Uterus (tissue), 3 donors: ENCODE measurements at regions not wholly inside any gene's neighbourhood (a gene's known extent, or its start where the extent isn't known, plus 50 kb on each side); places are given as distances from the start of the nearest gene placed in this dataset.

ENCODE experiments used
- DNase-seq, 2 donors: peaks; one replicate each; pipeline ENCODE4 v3.0.0-alpha.2; 2019 to 2020
- H3K27ac ChIP-seq, 2 donors: fragments of 200-600 bp; sonication (generic); 1 replicate in 1 of 2; 2 replicates in 1 of 2; pipeline ENCODE4 v1.5.1; 2016 to 2018
- H3K27me3 ChIP-seq, 2 donors: fragments of 200-600 bp; sonication (generic); one replicate each; pipeline ENCODE4 v1.5.1; 2018 to 2019; ENCODE audit warnings: control low read depth in 1 of 2
- H3K36me3 ChIP-seq, 2 donors: fragments of 200-600 bp; sonication (generic); one replicate each; pipeline ENCODE4 v1.5.1; 2019; ENCODE audit warnings: control low read depth in 1 of 2
- H3K4me1 ChIP-seq, 2 donors: fragments of 200-600 bp; sonication (generic); one replicate each; pipeline ENCODE4 v1.5.1; 2018 to 2019; ENCODE audit warnings: control low read depth in 1 of 2
- H3K4me3 ChIP-seq, 2 donors: fragments of 200-600 bp; sonication (generic); 1 replicate in 1 of 2; 2 replicates in 1 of 2; pipeline ENCODE4 v1.5.1; 2018 to 2019; ENCODE audit warnings: mild to moderate bottlenecking in 1 of 2
- H3K9me3 ChIP-seq, 2 donors: fragments of 200-600 bp; sonication (generic); one replicate each; pipeline ENCODE4 v1.5.1; 2019; ENCODE audit warnings: control low read depth in 1 of 2
- POLR2A ChIP-seq, 2 donors: fragments of 450-650 bp; IDR thresholded peaks; one replicate each; pipeline ENCODE4 v1.6.1; 2016; ENCODE audit warnings: antibody characterized with exemption in 2 of 2, mild to moderate bottlenecking in 1 of 2, moderate library complexity in 1 of 2
- intact Hi-C: fragments of 100-400 bp; cut with DNase I; formaldehyde crosslinking; loops from one replicate; pipeline ENCODE4 v1.15.1; 2023; ENCODE audit warnings: low total_unique reads
- TF ChIP-seq, protein P1 (sequence below), 4 experiments: fragments of 200-600 bp in 2 of 4; fragments of 450-650 bp in 2 of 4; sonication (generic) in 2 of 4; IDR thresholded peaks; one replicate each; pipeline ENCODE4 v1.5.1; 2016 to 2019; ENCODE audit warnings: antibody characterized with exemption in 4 of 4, mild to moderate bottlenecking in 2 of 4, moderate library complexity in 1 of 4
- donor health status: DM: yes; HTN: yes; CAD: no.

- intact Hi-C loops = no loop called here
- no peak overlapping the region for H3K4me3 ChIP-seq
- no peaks in the 10 kb centered on the region for H3K36me3 ChIP-seq
- TF ChIP-seq POLR2A (IDR thresholded peaks at IDR 0.05) = no peak
- TF ChIP-seq, protein P1, sequence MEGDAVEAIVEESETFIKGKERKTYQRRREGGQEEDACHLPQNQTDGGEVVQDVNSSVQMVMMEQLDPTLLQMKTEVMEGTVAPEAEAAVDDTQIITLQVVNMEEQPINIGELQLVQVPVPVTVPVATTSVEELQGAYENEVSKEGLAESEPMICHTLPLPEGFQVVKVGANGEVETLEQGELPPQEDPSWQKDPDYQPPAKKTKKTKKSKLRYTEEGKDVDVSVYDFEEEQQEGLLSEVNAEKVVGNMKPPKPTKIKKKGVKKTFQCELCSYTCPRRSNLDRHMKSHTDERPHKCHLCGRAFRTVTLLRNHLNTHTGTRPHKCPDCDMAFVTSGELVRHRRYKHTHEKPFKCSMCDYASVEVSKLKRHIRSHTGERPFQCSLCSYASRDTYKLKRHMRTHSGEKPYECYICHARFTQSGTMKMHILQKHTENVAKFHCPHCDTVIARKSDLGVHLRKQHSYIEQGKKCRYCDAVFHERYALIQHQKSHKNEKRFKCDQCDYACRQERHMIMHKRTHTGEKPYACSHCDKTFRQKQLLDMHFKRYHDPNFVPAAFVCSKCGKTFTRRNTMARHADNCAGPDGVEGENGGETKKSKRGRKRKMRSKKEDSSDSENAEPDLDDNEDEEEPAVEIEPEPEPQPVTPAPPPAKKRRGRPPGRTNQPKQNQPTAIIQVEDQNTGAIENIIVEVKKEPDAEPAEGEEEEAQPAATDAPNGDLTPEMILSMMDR (IDR thresholded peaks at IDR 0.05) = no peak
- DNase-seq = no peak
- H3K27ac ChIP-seq = no peak overlapping the region
- no peaks in the 10 kb centered on the region for H3K9me3 ChIP-seq
- H3K4me1 ChIP-seq = no peaks in the 10 kb centered on the region
- no peaks in the 10 kb centered on the region for H3K27me3 ChIP-seq
Measured at GRCh38 chr11:92457250-92457649, 232.6 kb downstream of the FAT3 start.

DNA sequence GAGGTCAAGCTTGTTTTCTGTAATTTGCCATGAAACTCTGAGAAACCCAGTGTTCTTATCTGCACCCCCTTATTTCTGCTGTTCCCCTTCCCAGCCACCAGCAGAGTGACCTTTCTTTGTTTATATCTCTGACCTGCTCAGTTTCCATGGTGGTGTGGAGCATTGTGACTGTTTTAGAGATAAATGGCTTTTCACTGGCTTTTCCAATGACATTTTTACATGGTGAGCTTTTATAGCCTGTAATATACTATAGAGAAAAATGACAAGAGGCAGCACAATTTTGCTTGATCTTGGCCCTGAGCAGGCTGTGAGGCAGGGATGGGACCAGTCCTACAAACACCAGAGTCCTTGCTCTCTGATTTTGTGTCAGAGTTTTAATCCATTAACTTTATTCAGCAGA is 233.9 kb downstream of the FAT3 start:
- Histone ChIP-seq H3K36me3 (no peaks in the 10 kb centered on the region), H3K9me3 (no peaks in the 10 kb centered on the region), H3K4me1 (no peaks in the 10 kb centered on the region), H3K4me3 (no peak overlapping the region), H3K27me3 (no peaks in the 10 kb centered on the region), H3K27ac (no peak overlapping the region)
- no peak for DNase-seq
- intact Hi-C loops = no loop called here
- TF ChIP-seq, protein P1 (IDR thresholded peaks at IDR 0.05) = no peak
- TF ChIP-seq POLR2A (IDR thresholded peaks at IDR 0.05) = no peak

- Histone ChIP-seq H3K4me1 (no peaks in the 10 kb centered on the region), H3K9me3 (no peaks in the 10 kb centered on the region), H3K27me3 (no peaks in the 10 kb centered on the region), H3K36me3 (no peaks in the 10 kb centered on the region), H3K4me3 (no peak overlapping the region), H3K27ac (no peak overlapping the region)
- no peak for DNase-seq
- intact Hi-C loops = no loop called here
- no peak for TF ChIP-seq POLR2A (IDR thresholded peaks at IDR 0.05)
- TF ChIP-seq, protein P1 (IDR thresholded peaks at IDR 0.05) = no peak
Measured at GRCh38 chr11:92460213-92460612, 235.6 kb downstream of the FAT3 start.

GRCh38 chr11:92461447-92461846 is 236.8 kb downstream of the FAT3 start:
- no peaks in the 10 kb centered on the region for H3K4me1 ChIP-seq
- intact Hi-C loops = no loop called here
- no peak overlapping the region for H3K27ac ChIP-seq
- H3K27me3 ChIP-seq = no peaks in the 10 kb centered on the region
- H3K9me3 ChIP-seq = no peaks in the 10 kb centered on the region
- no peaks in the 10 kb centered on the region for H3K36me3 ChIP-seq
- no peak for DNase-seq
- H3K4me3 ChIP-seq = no peak overlapping the region
- TF ChIP-seq POLR2A (IDR thresholded peaks at IDR 0.05) = no peak
- TF ChIP-seq, protein P1 (IDR thresholded peaks at IDR 0.05) = no peak

DNA sequence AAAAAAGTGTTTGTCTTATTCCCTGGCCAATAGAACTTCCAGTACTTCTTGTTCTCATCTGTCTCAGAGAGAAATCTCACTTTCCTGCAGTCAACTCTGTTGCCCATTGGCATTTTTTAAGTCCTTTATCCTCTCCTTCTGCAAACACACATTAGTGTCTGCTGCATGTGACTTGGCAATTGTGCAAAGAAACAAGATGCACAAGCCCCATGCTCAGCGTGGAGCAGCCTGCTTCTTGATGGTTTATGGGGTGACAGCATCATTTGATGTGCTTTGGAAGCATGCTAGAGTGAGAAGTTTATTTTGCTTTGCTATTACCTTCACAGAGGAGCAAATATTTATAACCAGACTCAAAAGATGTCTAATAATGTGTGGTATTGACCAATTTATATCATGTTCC is 238.2 kb downstream of the FAT3 start:
- Histone ChIP-seq H3K36me3 (no peaks in the 10 kb centered on the region), H3K27me3 (no peaks in the 10 kb centered on the region), H3K4me1 (no peaks in the 10 kb centered on the region), H3K27ac (no peak overlapping the region), H3K4me3 (no peak overlapping the region), H3K9me3 (no peaks in the 10 kb centered on the region)
- TF ChIP-seq, protein P1 (IDR thresholded peaks at IDR 0.05) = no peak
- TF ChIP-seq POLR2A (IDR thresholded peaks at IDR 0.05) = no peak
- DNase-seq = no peak
- intact Hi-C loops = no loop called here
